Astrocyte (in vitro differentiated cells and primary cell): ENCODE measurements at regions not wholly inside any gene's neighbourhood (a gene's known extent, or its start where the extent isn't known, plus 50 kb on each side); places are given as distances from the start of the nearest gene placed in this dataset.

Experiments used
- CTCF ChIP-seq: IDR thresholded peaks from 2 replicates; pipeline ENCODE4 v1.5.1; 2011; ENCODE audit warnings: low read depth, mild to moderate bottlenecking, inconsistent platforms, low read length, moderate library complexity; ENCODE audit not compliant: insufficient read depth
- EZH2 ChIP-seq: IDR thresholded peaks from 2 replicates; pipeline ENCODE4 v1.6.1; 2012; ENCODE audit warnings: mild to moderate bottlenecking, low read length, inconsistent platforms; ENCODE audit not compliant: insufficient read depth

GRCh38 chr13:72444999-72445398, 282.4 kb downstream of the MZT1 start:
- no peak for TF ChIP-seq CTCF
- TF ChIP-seq EZH2, result no peak
